SK-N-SH (cell line): ENCODE measurements at regions not wholly inside any gene's neighbourhood (a gene's known extent, or its start where the extent isn't known, plus 50 kb on each side); places are given as distances from the start of the nearest gene placed in this dataset.

Experiments used
- CTCF ChIA-PET: fragments of 300-600, 350-600 bp; formaldehyde crosslinking; extraction: SDS; loops from one replicate; lab custom pipeline; 2021; lab: Yijun Ruan, JAX
- POLR2A ChIA-PET: fragments of 350-600 bp; sonication (Branson Sonifier 250); formaldehyde crosslinking; extraction: SDS; loops from one replicate; lab custom pipeline; 2020; ENCODE audit warnings: antibody characterized with exemption, inconsistent platforms; lab: Yijun Ruan, JAX
- DNase-seq: peaks from one replicate; pipeline ENCODE4 v3.0.0; 2012
- H2AFZ ChIP-seq: fragments of 200-600 bp; sonication (generic); 2 replicates; pipeline ENCODE4 v1.8.1; 2016; ENCODE audit warnings: antibody characterized with exemption, mild to moderate bottlenecking, low read depth
- H3F3A ChIP-seq: fragments of 200-600 bp; sonication (generic); replicated peaks from 2 replicates; pipeline ENCODE3; 2016; ENCODE audit warnings: antibody characterized with exemption, mild to moderate bottlenecking; ENCODE audit not compliant: insufficient read depth
- H3K27ac ChIP-seq, 2 experiments: fragments of 200-500 bp in 1 of 2; fragments of 200-600 bp in 1 of 2; sonication (Bioruptor generic) in 1 of 2; sonication (generic), shearing (Covaris generic) in 1 of 2; 2 replicates each; pipeline versions ENCODE4 v1.5.1 to v1.6.1; 2014 to 2016; ENCODE audit warnings: low read depth in 2 of 2, inconsistent platforms in 1 of 2, low read length in 1 of 2, mild to moderate bottlenecking in 1 of 2, mixed read lengths in 1 of 2
- H3K27me3 ChIP-seq: fragments of 200-600 bp; sonication (generic), shearing (Covaris generic); 2 replicates; pipeline ENCODE4 v1.6.1; 2016; ENCODE audit warnings: mixed run types; ENCODE audit not compliant: insufficient read depth
- H3K36me3 ChIP-seq, 2 experiments: fragments of 200-500 bp in 1 of 2; fragments of 200-600 bp in 1 of 2; sonication (Bioruptor generic) in 1 of 2; sonication (generic) in 1 of 2; replicated peaks in 1 of 2; 2 replicates each; pipeline versions ENCODE3 to v1.5.1; 2014 to 2016; ENCODE audit warnings: low read length in 1 of 2, mild to moderate bottlenecking in 1 of 2; ENCODE audit not compliant: insufficient read depth in 2 of 2, control insufficient read depth in 1 of 2
- H3K4me1 ChIP-seq, 2 experiments: fragments of 200-500 bp in 1 of 2; fragments of 200-600 bp in 1 of 2; sonication (Bioruptor generic) in 1 of 2; sonication (generic), shearing (Covaris generic) in 1 of 2; 2 replicates each; pipeline versions ENCODE4 v1.5.1 to v1.6.1; 2014 to 2016; ENCODE audit warnings: low read depth in 1 of 2, low read length in 1 of 2, mixed run types in 1 of 2; ENCODE audit not compliant: insufficient read depth in 2 of 2, control insufficient read depth in 1 of 2
- H3K4me2 ChIP-seq: fragments of 200-600 bp; sonication (generic), shearing (Covaris generic); 2 replicates; pipeline ENCODE4 v1.6.1; 2017; ENCODE audit warnings: mixed run types
- H3K4me3 ChIP-seq, 2 experiments: fragments of 200-500 bp in 1 of 2; fragments of 200-600 bp in 1 of 2; sonication (Bioruptor generic) in 1 of 2; sonication (generic), shearing (Covaris generic) in 1 of 2; 2 replicates each; pipeline versions ENCODE4 v1.5.1 to v1.8.1; 2014 to 2016; ENCODE audit warnings: low read depth in 2 of 2, inconsistent platforms in 1 of 2, low read length in 1 of 2, mild to moderate bottlenecking in 1 of 2, mixed read lengths in 1 of 2, moderate library complexity in 1 of 2
- H3K79me2 ChIP-seq: fragments of 200-600 bp; sonication (generic); 2 replicates; pipeline ENCODE4 v1.8.1; 2017; ENCODE audit warnings: mild to moderate bottlenecking; ENCODE audit not compliant: insufficient read depth
- H3K9ac ChIP-seq: fragments of 200-600 bp; sonication (generic); 2 replicates; pipeline ENCODE4 v1.6.1; 2017; ENCODE audit warnings: mixed run types
- H3K9me2 ChIP-seq: fragments of 200-600 bp; sonication (generic); 2 replicates; pipeline ENCODE4 v1.6.1; 2017; ENCODE audit warnings: mixed run types
- H3K9me3 ChIP-seq: fragments of 200-600 bp; sonication (generic); 2 replicates; pipeline ENCODE4 v1.6.1; 2017; ENCODE audit warnings: mixed run types, mild to moderate bottlenecking, moderate library complexity
- H4K20me1 ChIP-seq: fragments of 200-600 bp; sonication (generic); 2 replicates; pipeline ENCODE4 v1.6.1; 2017; ENCODE audit warnings: mild to moderate bottlenecking, mixed run types; ENCODE audit not compliant: insufficient read depth
- CTCF ChIP-seq: fragments of 200-600 bp; sonication (generic); IDR thresholded peaks from 2 replicates; pipeline ENCODE4 v1.6.1; 2017; ENCODE audit warnings: antibody characterized with exemption, mild to moderate bottlenecking, moderate library complexity
- ELF1 ChIP-seq: IDR thresholded peaks from 2 replicates; pipeline ENCODE4 v1.4.0; 2012
- EZH2phosphoT487 ChIP-seq: fragments of 200-600 bp; sonication (generic); IDR thresholded peaks from 2 replicates; pipeline ENCODE4 v1.6.1; 2017; ENCODE audit warnings: low read depth, mixed run types, mild to moderate bottlenecking, antibody characterized with exemption, moderate library complexity, borderline replicate concordance
- FOSL2 ChIP-seq: IDR thresholded peaks from 2 replicates; pipeline ENCODE4 v1.4.0; 2012; ENCODE audit warnings: low read depth, mild to moderate bottlenecking, moderate library complexity, borderline replicate concordance
- GABPA ChIP-seq: IDR thresholded peaks from 2 replicates; pipeline ENCODE4 v1.4.0; 2012; ENCODE audit warnings: low read depth, mild to moderate bottlenecking
- GATA2 ChIP-seq: sonication (generic); formaldehyde crosslinking; IDR thresholded peaks from 2 replicates; pipeline ENCODE4 v1.5.0; 2020; ENCODE audit warnings: mild to moderate bottlenecking, missing genetic modification reagents
- IRF3 ChIP-seq: fragments of 150-350 bp; IDR thresholded peaks from 2 replicates; pipeline ENCODE4 v1.6.1; 2016; ENCODE audit warnings: mild to moderate bottlenecking, low read depth, low read length
- JUND ChIP-seq: IDR thresholded peaks from 2 replicates; pipeline ENCODE4 v1.4.0; 2012
- MAX ChIP-seq: IDR thresholded peaks from 2 replicates; pipeline ENCODE4 v1.4.0; 2012; ENCODE audit warnings: low read depth
- MEF2A ChIP-seq: IDR thresholded peaks from 2 replicates; pipeline ENCODE4 v1.4.0; 2012; ENCODE audit warnings: low read depth, borderline replicate concordance
- MXI1 ChIP-seq: IDR thresholded peaks from 2 replicates; pipeline ENCODE4 v1.6.1; 2012; ENCODE audit warnings: mild to moderate bottlenecking, low read depth, low read length, improper control_type of control experiment
- NFIC ChIP-seq: IDR thresholded peaks from 2 replicates; pipeline ENCODE4 v1.4.0; 2012; ENCODE audit warnings: borderline replicate concordance
- PBX3 ChIP-seq: IDR thresholded peaks from 2 replicates; pipeline ENCODE4; 2012
- POLR2AphosphoS5 ChIP-seq: IDR thresholded peaks from 2 replicates; pipeline ENCODE4 v1.6.1; 2012; ENCODE audit warnings: low read depth, low read length
- RAD21 ChIP-seq: IDR thresholded peaks from 2 replicates; pipeline ENCODE4 v1.6.1; 2012; ENCODE audit warnings: mild to moderate bottlenecking, low read length
- SIN3A ChIP-seq: IDR thresholded peaks from 2 replicates; pipeline ENCODE4 v1.6.1; 2012; ENCODE audit warnings: low read depth, mild to moderate bottlenecking, low read length, moderate library complexity, borderline replicate concordance
- SMC3 ChIP-seq: IDR thresholded peaks from 2 replicates; pipeline ENCODE4 v1.6.1; 2012; ENCODE audit warnings: low read depth, low read length, improper control_type of control experiment
- TAF1 ChIP-seq: IDR thresholded peaks from 2 replicates; pipeline ENCODE4 v1.6.1; 2012; ENCODE audit warnings: low read depth, mild to moderate bottlenecking, low read length, moderate library complexity, borderline replicate concordance
- TCF12 ChIP-seq: IDR thresholded peaks from 2 replicates; pipeline ENCODE4 v1.4.0; 2012
- USF1 ChIP-seq: IDR thresholded peaks from 2 replicates; pipeline ENCODE4 v1.4.0; 2012; ENCODE audit warnings: low read depth, borderline replicate concordance
- USF2 ChIP-seq: fragments of 150-350 bp; IDR thresholded peaks from 2 replicates; pipeline ENCODE4 v1.6.1; 2017; ENCODE audit warnings: antibody characterized with exemption, low read length, low read depth, borderline replicate concordance
- ZBTB33 ChIP-seq: IDR thresholded peaks from 2 replicates; pipeline ENCODE4 v1.4.0; 2012; ENCODE audit warnings: low read depth, borderline replicate concordance
- WGBS: methylation state at CpG from one replicate; pipeline ENCODE4 v1.1.6; 2017; ENCODE audit warnings: low lambda C conversion rate; 5-methylcytosine and 5-hydroxymethylcytosine counted together

- 0% methylated on average over 1 of the region's 1 CpG for WGBS
- no peaks in the 10 kb centered on the region for H3K9me3 ChIP-seq
- H3K79me2 ChIP-seq: no peaks in the 10 kb centered on the region
- H4K20me1 ChIP-seq: no peaks in the 10 kb centered on the region
- H3K27ac ChIP-seq: no peak overlapping the region
- no peaks in the 10 kb centered on the region for H3F3A ChIP-seq
- H3K4me1 ChIP-seq: no peaks in the 10 kb centered on the region
- H3K4me3 ChIP-seq: no peak overlapping the region
- ChIA-PET POLR2A (no interaction called here), CTCF (interaction anchor here (1.3 kb wide), 1 partner anchor 12 kb away, joined by 3 read pairs; no protein-coding TSS in a partner anchor)
- H2AFZ ChIP-seq: no peak overlapping the region
- no peak overlapping the region for H3K4me2 ChIP-seq
- TF ChIP-seq GATA2 (CRISPR knock-in tag): no peak
- no peak for TF ChIP-seq MEF2A
- no peak for TF ChIP-seq NFIC
- TF ChIP-seq SMC3: no peak
- no peak for TF ChIP-seq FOSL2
- H3K36me3 ChIP-seq: no peaks in the 10 kb centered on the region
- no peaks in the 10 kb centered on the region for H3K9me2 ChIP-seq
- H3K27me3 ChIP-seq: no peaks in the 10 kb centered on the region
- no peak overlapping the region for H3K9ac ChIP-seq
- no peak for DNase-seq
Observed at GRCh38 chrX:63918611-63919010, 133.6 kb upstream of the ARHGEF9 start.

- CTCF ChIA-PET: interaction anchor here (0.6 to 1.3 kb wide), 2 partner anchors 10 to 14 kb away, joined by 3 read pairs; no protein-coding TSS in a partner anchor
- no peaks in the 10 kb centered on the region for H4K20me1 ChIP-seq
- POLR2A ChIA-PET: no interaction called here
- no peak overlapping the region for H3K9ac ChIP-seq
- H3K27ac ChIP-seq: no peak overlapping the region
- WGBS: 5% methylated on average over 1 of the region's 1 CpG
- no peaks in the 10 kb centered on the region for H3K36me3 ChIP-seq
- no peak overlapping the region for H3K4me2 ChIP-seq
- H2AFZ ChIP-seq: no peak overlapping the region
- no peaks in the 10 kb centered on the region for H3K9me2 ChIP-seq
- no peaks in the 10 kb centered on the region for H3K27me3 ChIP-seq
- H3K9me3 ChIP-seq: no peaks in the 10 kb centered on the region
- H3K4me1 ChIP-seq: no peaks in the 10 kb centered on the region
- no peaks in the 10 kb centered on the region for H3K79me2 ChIP-seq
- H3F3A ChIP-seq: no peaks in the 10 kb centered on the region
- H3K4me3 ChIP-seq: no peak overlapping the region
- DNase-seq: no peak
- TF ChIP-seq PBX3 (no peak), SIN3A (no peak), MAX (no peak), GABPA (no peak), CTCF (no peak), SMC3 (no peak), JUND (no peak), TAF1 (no peak), ZBTB33 (no peak), EZH2phosphoT487 (no peak), POLR2AphosphoS5 (no peak), TCF12 (no peak), USF1 (no peak), IRF3 (no peak), ELF1 (no peak), MXI1 (no peak), RAD21 (no peak), USF2 (no peak)
Observed at GRCh38 chrX:63917296-63917695, 132.3 kb upstream of the ARHGEF9 start.
